SK-N-SH (cell line): ENCODE measurements at regions not wholly inside any gene's neighbourhood (a gene's known extent, or its start where the extent isn't known, plus 50 kb on each side); places are given as distances from the start of the nearest gene placed in this dataset.

Source experiments
- CTCF ChIA-PET: fragments of 300-600, 350-600 bp; formaldehyde crosslinking; extraction: SDS; loops from one replicate; lab custom pipeline; 2021; lab: Yijun Ruan, JAX
- POLR2A ChIA-PET: fragments of 350-600 bp; sonication (Branson Sonifier 250); formaldehyde crosslinking; extraction: SDS; loops from one replicate; lab custom pipeline; 2020; ENCODE audit warnings: antibody characterized with exemption, inconsistent platforms; lab: Yijun Ruan, JAX
- DNase-seq: peaks from one replicate; pipeline ENCODE4 v3.0.0; 2012
- H2AFZ ChIP-seq: fragments of 200-600 bp; sonication (generic); 2 replicates; pipeline ENCODE4 v1.8.1; 2016; ENCODE audit warnings: antibody characterized with exemption, mild to moderate bottlenecking, low read depth
- H3F3A ChIP-seq: fragments of 200-600 bp; sonication (generic); replicated peaks from 2 replicates; pipeline ENCODE3; 2016; ENCODE audit warnings: antibody characterized with exemption, mild to moderate bottlenecking; ENCODE audit not compliant: insufficient read depth
- H3K27ac ChIP-seq, 2 experiments: fragments of 200-500 bp in 1 of 2; fragments of 200-600 bp in 1 of 2; sonication (Bioruptor generic) in 1 of 2; sonication (generic), shearing (Covaris generic) in 1 of 2; 2 replicates each; pipeline versions ENCODE4 v1.5.1 to v1.6.1; 2014 to 2016; ENCODE audit warnings: low read depth in 2 of 2, inconsistent platforms in 1 of 2, low read length in 1 of 2, mild to moderate bottlenecking in 1 of 2, mixed read lengths in 1 of 2
- H3K27me3 ChIP-seq: fragments of 200-600 bp; sonication (generic), shearing (Covaris generic); 2 replicates; pipeline ENCODE4 v1.6.1; 2016; ENCODE audit warnings: mixed run types; ENCODE audit not compliant: insufficient read depth
- H3K36me3 ChIP-seq, 2 experiments: fragments of 200-500 bp in 1 of 2; fragments of 200-600 bp in 1 of 2; sonication (Bioruptor generic) in 1 of 2; sonication (generic) in 1 of 2; replicated peaks in 1 of 2; 2 replicates each; pipeline versions ENCODE3 to v1.5.1; 2014 to 2016; ENCODE audit warnings: low read length in 1 of 2, mild to moderate bottlenecking in 1 of 2; ENCODE audit not compliant: insufficient read depth in 2 of 2, control insufficient read depth in 1 of 2
- H3K4me1 ChIP-seq, 2 experiments: fragments of 200-500 bp in 1 of 2; fragments of 200-600 bp in 1 of 2; sonication (Bioruptor generic) in 1 of 2; sonication (generic), shearing (Covaris generic) in 1 of 2; 2 replicates each; pipeline versions ENCODE4 v1.5.1 to v1.6.1; 2014 to 2016; ENCODE audit warnings: low read depth in 1 of 2, low read length in 1 of 2, mixed run types in 1 of 2; ENCODE audit not compliant: insufficient read depth in 2 of 2, control insufficient read depth in 1 of 2
- H3K4me2 ChIP-seq: fragments of 200-600 bp; sonication (generic), shearing (Covaris generic); 2 replicates; pipeline ENCODE4 v1.6.1; 2017; ENCODE audit warnings: mixed run types
- H3K4me3 ChIP-seq, 2 experiments: fragments of 200-500 bp in 1 of 2; fragments of 200-600 bp in 1 of 2; sonication (Bioruptor generic) in 1 of 2; sonication (generic), shearing (Covaris generic) in 1 of 2; 2 replicates each; pipeline versions ENCODE4 v1.5.1 to v1.8.1; 2014 to 2016; ENCODE audit warnings: low read depth in 2 of 2, inconsistent platforms in 1 of 2, low read length in 1 of 2, mild to moderate bottlenecking in 1 of 2, mixed read lengths in 1 of 2, moderate library complexity in 1 of 2
- H3K79me2 ChIP-seq: fragments of 200-600 bp; sonication (generic); 2 replicates; pipeline ENCODE4 v1.8.1; 2017; ENCODE audit warnings: mild to moderate bottlenecking; ENCODE audit not compliant: insufficient read depth
- H3K9ac ChIP-seq: fragments of 200-600 bp; sonication (generic); 2 replicates; pipeline ENCODE4 v1.6.1; 2017; ENCODE audit warnings: mixed run types
- H3K9me2 ChIP-seq: fragments of 200-600 bp; sonication (generic); 2 replicates; pipeline ENCODE4 v1.6.1; 2017; ENCODE audit warnings: mixed run types
- H3K9me3 ChIP-seq: fragments of 200-600 bp; sonication (generic); 2 replicates; pipeline ENCODE4 v1.6.1; 2017; ENCODE audit warnings: mixed run types, mild to moderate bottlenecking, moderate library complexity
- H4K20me1 ChIP-seq: fragments of 200-600 bp; sonication (generic); 2 replicates; pipeline ENCODE4 v1.6.1; 2017; ENCODE audit warnings: mild to moderate bottlenecking, mixed run types; ENCODE audit not compliant: insufficient read depth
- EP300 ChIP-seq, 2 experiments: IDR thresholded peaks; 2 replicates each; pipeline versions ENCODE4 v1.4.0 to v1.6.1; 2012; ENCODE audit warnings: borderline replicate concordance in 1 of 2, low read depth in 1 of 2, low read length in 1 of 2
- FOXJ3 ChIP-seq: sonication (generic); formaldehyde crosslinking; IDR thresholded peaks from 2 replicates; pipeline ENCODE4 v1.5.1; 2020; ENCODE audit warnings: mild to moderate bottlenecking, missing genetic modification reagents
- FOXM1 ChIP-seq: IDR thresholded peaks from 2 replicates; pipeline ENCODE4 v1.4.0; 2012; ENCODE audit warnings: low read depth, mild to moderate bottlenecking
- GABPA ChIP-seq: IDR thresholded peaks from 2 replicates; pipeline ENCODE4 v1.4.0; 2012; ENCODE audit warnings: low read depth, mild to moderate bottlenecking
- GATA2 ChIP-seq: sonication (generic); formaldehyde crosslinking; IDR thresholded peaks from 2 replicates; pipeline ENCODE4 v1.5.0; 2020; ENCODE audit warnings: mild to moderate bottlenecking, missing genetic modification reagents
- IRF3 ChIP-seq: fragments of 150-350 bp; IDR thresholded peaks from 2 replicates; pipeline ENCODE4 v1.6.1; 2016; ENCODE audit warnings: mild to moderate bottlenecking, low read depth, low read length
- JUND ChIP-seq: IDR thresholded peaks from 2 replicates; pipeline ENCODE4 v1.4.0; 2012
- MXI1 ChIP-seq: IDR thresholded peaks from 2 replicates; pipeline ENCODE4 v1.6.1; 2012; ENCODE audit warnings: mild to moderate bottlenecking, low read depth, low read length, improper control_type of control experiment
- NFIC ChIP-seq: IDR thresholded peaks from 2 replicates; pipeline ENCODE4 v1.4.0; 2012; ENCODE audit warnings: borderline replicate concordance
- NRF1 ChIP-seq: IDR thresholded peaks from 2 replicates; pipeline ENCODE4 v1.6.1; 2012; ENCODE audit warnings: low read depth, mild to moderate bottlenecking, low read length
- POLR2AphosphoS5 ChIP-seq: IDR thresholded peaks from 2 replicates; pipeline ENCODE4 v1.6.1; 2012; ENCODE audit warnings: low read depth, low read length
- RAD21 ChIP-seq: IDR thresholded peaks from 2 replicates; pipeline ENCODE4 v1.6.1; 2012; ENCODE audit warnings: mild to moderate bottlenecking, low read length
- RCOR1 ChIP-seq: fragments of 150-350 bp; IDR thresholded peaks from 2 replicates; pipeline ENCODE4 v1.6.1; 2017; ENCODE audit warnings: antibody characterized with exemption, low read length
- REST ChIP-seq: IDR thresholded peaks from 2 replicates; pipeline ENCODE4 v1.6.1; 2012; ENCODE audit warnings: mild to moderate bottlenecking, low read depth, low read length, moderate library complexity
- RFX5 ChIP-seq: IDR thresholded peaks from 2 replicates; pipeline ENCODE4 v1.6.1; 2012; ENCODE audit warnings: mild to moderate bottlenecking, improper control_type of control experiment, low read length
- TAF1 ChIP-seq: IDR thresholded peaks from 2 replicates; pipeline ENCODE4 v1.6.1; 2012; ENCODE audit warnings: low read depth, mild to moderate bottlenecking, low read length, moderate library complexity, borderline replicate concordance
- TCF12 ChIP-seq: IDR thresholded peaks from 2 replicates; pipeline ENCODE4 v1.4.0; 2012
- TEAD4 ChIP-seq: IDR thresholded peaks from 2 replicates; pipeline ENCODE4 v1.4.0; 2012; ENCODE audit warnings: mild to moderate bottlenecking, borderline replicate concordance; ENCODE audit not compliant: insufficient read depth
- ZBTB33 ChIP-seq: IDR thresholded peaks from 2 replicates; pipeline ENCODE4 v1.4.0; 2012; ENCODE audit warnings: low read depth, borderline replicate concordance
- WGBS: methylation state at CpG from one replicate; pipeline ENCODE4 v1.1.6; 2017; ENCODE audit warnings: low lambda C conversion rate; 5-methylcytosine and 5-hydroxymethylcytosine counted together

- no peak for DNase-seq
- no peak overlapping the region for H3K4me2 ChIP-seq
- no peak overlapping the region for H3K9ac ChIP-seq
- no peaks in the 10 kb centered on the region for H4K20me1 ChIP-seq
- ChIA-PET POLR2A (no interaction called here), CTCF (no interaction called here)
- no peak for TF ChIP-seq GATA2
- TF ChIP-seq EP300 (IDR thresholded peaks at IDR 0.05; ENCODE audit: borderline replicate concordance in 1 of 2, low read depth in 1 of 2, low read length in 1 of 2) = no peak
- TF ChIP-seq TCF12 = no peak
- no peak for TF ChIP-seq NFIC
- no peak for TF ChIP-seq TEAD4
- TF ChIP-seq FOXM1 = no peak
- TF ChIP-seq FOXJ3 (CRISPR knock-in tag) = no peak
- no peak for TF ChIP-seq REST
- TF ChIP-seq ZBTB33 = no peak
- no peak for TF ChIP-seq RCOR1
- no peak for TF ChIP-seq JUND
- no peaks in the 10 kb centered on the region for H3K79me2 ChIP-seq
- no peaks in the 10 kb centered on the region for H3F3A ChIP-seq
- no peak overlapping the region for H2AFZ ChIP-seq
- no peak overlapping the region for H3K27ac ChIP-seq
- H3K27me3 ChIP-seq = no peaks in the 10 kb centered on the region
- no peaks in the 10 kb centered on the region for H3K36me3 ChIP-seq
- no peaks in the 10 kb centered on the region for H3K9me3 ChIP-seq
- H3K4me1 ChIP-seq = no peaks in the 10 kb centered on the region
- no peak overlapping the region for H3K4me3 ChIP-seq
- H3K9me2 ChIP-seq = no peaks in the 10 kb centered on the region
- WGBS = 0% methylated on average over 2 of the region's 2 CpGs
These were observed 103.4 kb downstream of the MTNR1A start for GRCh38 chr4:186451982-186452381.

- Histone ChIP-seq H3K9me2 (no peaks in the 10 kb centered on the region), H3K36me3 (no peaks in the 10 kb centered on the region), H3K79me2 (no peaks in the 10 kb centered on the region), H3K9me3 (no peaks in the 10 kb centered on the region), H3K4me2 (no peak overlapping the region), H3K9ac (no peak overlapping the region), H3K4me3 (no peak overlapping the region), H3K27me3 (no peaks in the 10 kb centered on the region), H2AFZ (no peak overlapping the region), H3F3A (no peaks in the 10 kb centered on the region), H3K27ac (no peak overlapping the region), H4K20me1 (no peaks in the 10 kb centered on the region), H3K4me1 (no peaks in the 10 kb centered on the region; a peak in 1 of 4 replicates)
- no peak for DNase-seq
- POLR2A ChIA-PET = no interaction called here
- 19% methylated on average over 8 of the region's 8 CpGs for WGBS
- TF ChIP-seq RAD21 (no peak), NRF1 (no peak), POLR2AphosphoS5 (no peak), NFIC (no peak), TEAD4 (no peak), MXI1 (no peak), GABPA (no peak), JUND (no peak), FOXJ3 (CRISPR knock-in tag) (no peak), RFX5 (no peak), TAF1 (no peak), RCOR1 (no peak), IRF3 (no peak)
- CTCF ChIA-PET = no interaction called here
These were observed 105.4 kb downstream of the MTNR1A start for GRCh38 chr4:186449954-186450353.
